Uterus (tissue), 3 donors: ENCODE measurements at regions not wholly inside any gene's neighbourhood (a gene's known extent, or its start where the extent isn't known, plus 50 kb on each side); places are given as distances from the start of the nearest gene placed in this dataset.
A peak's percentile ranks its signal among the peaks of the same experiment; 100 is the strongest.

Experiments used
- DNase-seq, 2 donors: peaks; one replicate each; pipeline ENCODE4 v3.0.0-alpha.2; 2019 to 2020
- H3K27ac ChIP-seq, 2 donors: fragments of 200-600 bp; sonication (generic); 1 replicate in 1 of 2; 2 replicates in 1 of 2; pipeline ENCODE4 v1.5.1; 2016 to 2018
- H3K27me3 ChIP-seq, 2 donors: fragments of 200-600 bp; sonication (generic); one replicate each; pipeline ENCODE4 v1.5.1; 2018 to 2019; ENCODE audit warnings: control low read depth in 1 of 2
- H3K36me3 ChIP-seq, 2 donors: fragments of 200-600 bp; sonication (generic); one replicate each; pipeline ENCODE4 v1.5.1; 2019; ENCODE audit warnings: control low read depth in 1 of 2
- H3K4me1 ChIP-seq, 2 donors: fragments of 200-600 bp; sonication (generic); one replicate each; pipeline ENCODE4 v1.5.1; 2018 to 2019; ENCODE audit warnings: control low read depth in 1 of 2
- H3K4me3 ChIP-seq, 2 donors: fragments of 200-600 bp; sonication (generic); 1 replicate in 1 of 2; 2 replicates in 1 of 2; pipeline ENCODE4 v1.5.1; 2018 to 2019; ENCODE audit warnings: mild to moderate bottlenecking in 1 of 2
- H3K9me3 ChIP-seq, 2 donors: fragments of 200-600 bp; sonication (generic); one replicate each; pipeline ENCODE4 v1.5.1; 2019; ENCODE audit warnings: control low read depth in 1 of 2
- CTCF ChIP-seq, 4 experiments: fragments of 200-600 bp in 2 of 4; fragments of 450-650 bp in 2 of 4; sonication (generic) in 2 of 4; IDR thresholded peaks; one replicate each; pipeline ENCODE4 v1.5.1; 2016 to 2019; ENCODE audit warnings: antibody characterized with exemption in 4 of 4, mild to moderate bottlenecking in 2 of 4, moderate library complexity in 1 of 4
- POLR2A ChIP-seq, 2 donors: fragments of 450-650 bp; IDR thresholded peaks; one replicate each; pipeline ENCODE4 v1.6.1; 2016; ENCODE audit warnings: antibody characterized with exemption in 2 of 2, mild to moderate bottlenecking in 1 of 2, moderate library complexity in 1 of 2
- intact Hi-C: fragments of 100-400 bp; cut with DNase I; formaldehyde crosslinking; loops from one replicate; pipeline ENCODE4 v1.15.1; 2023; ENCODE audit warnings: low total_unique reads
- donor health status: DM: yes; HTN: yes; CAD: no.

DNA sequence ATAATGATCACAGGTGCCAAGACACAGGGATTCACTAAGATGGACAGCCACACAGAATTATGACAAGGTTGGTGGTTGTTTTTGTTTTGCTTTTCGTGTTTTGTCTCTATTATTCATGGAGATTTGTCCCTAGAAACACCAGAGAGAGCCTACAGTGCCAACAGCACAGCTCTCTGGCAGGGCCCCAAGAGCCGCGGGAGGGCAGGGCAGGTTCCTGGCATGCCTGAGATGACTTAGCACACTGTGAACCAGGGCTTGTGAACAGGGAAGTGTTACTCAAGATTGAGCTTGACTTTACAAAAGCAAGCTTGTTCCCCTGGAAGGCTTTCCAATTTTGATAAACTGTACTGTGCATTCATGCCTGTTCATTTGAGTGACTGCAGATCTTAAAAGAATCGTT lies 437.4 kb upstream of the SALL3 start:
- Histone ChIP-seq H3K9me3 (no peaks in the 10 kb centered on the region), H3K36me3 (no peaks in the 10 kb centered on the region), H3K4me1 (no peaks in the 10 kb centered on the region), H3K4me3 (no peak overlapping the region), H3K27me3 (no peaks in the 10 kb centered on the region), H3K27ac (no peak overlapping the region)
- peak in 1 of 2 donors; percentile 25 for DNase-seq
- intact Hi-C loops = no loop called here
- no peak for TF ChIP-seq CTCF (IDR thresholded peaks at IDR 0.05)
- no peak for TF ChIP-seq POLR2A (IDR thresholded peaks at IDR 0.05)

- TF ChIP-seq CTCF (IDR thresholded peaks at IDR 0.05) = no peak
- TF ChIP-seq POLR2A (IDR thresholded peaks at IDR 0.05) = no peak
- intact Hi-C loops = no loop called here
- H3K27ac ChIP-seq = no peak overlapping the region
Observed at GRCh38 chr18:78543201-78543725, 436.4 kb upstream of the SALL3 start.

GRCh38 chr18:78546281-78546680 lies 433.3 kb upstream of the SALL3 start:
- no peak overlapping the region for H3K27ac ChIP-seq
- DNase-seq = no peak
- no peaks in the 10 kb centered on the region for H3K4me1 ChIP-seq
- H3K9me3 ChIP-seq = no peaks in the 10 kb centered on the region
- H3K4me3 ChIP-seq = no peak overlapping the region
- intact Hi-C loops = no loop called here
- no peaks in the 10 kb centered on the region for H3K36me3 ChIP-seq
- TF ChIP-seq POLR2A (IDR thresholded peaks at IDR 0.05) (no peak), CTCF (IDR thresholded peaks at IDR 0.05) (no peak)
- no peaks in the 10 kb centered on the region for H3K27me3 ChIP-seq

More at GRCh38 chr18:78543201-78543725, 436.4 kb upstream of the SALL3 start:
- no peaks in the 10 kb centered on the region for H3K4me1 ChIP-seq
- H3K27me3 ChIP-seq = no peaks in the 10 kb centered on the region
- no peak overlapping the region for H3K4me3 ChIP-seq
- H3K9me3 ChIP-seq = no peaks in the 10 kb centered on the region
- no peak for DNase-seq
- H3K36me3 ChIP-seq = no peaks in the 10 kb centered on the region

DNA sequence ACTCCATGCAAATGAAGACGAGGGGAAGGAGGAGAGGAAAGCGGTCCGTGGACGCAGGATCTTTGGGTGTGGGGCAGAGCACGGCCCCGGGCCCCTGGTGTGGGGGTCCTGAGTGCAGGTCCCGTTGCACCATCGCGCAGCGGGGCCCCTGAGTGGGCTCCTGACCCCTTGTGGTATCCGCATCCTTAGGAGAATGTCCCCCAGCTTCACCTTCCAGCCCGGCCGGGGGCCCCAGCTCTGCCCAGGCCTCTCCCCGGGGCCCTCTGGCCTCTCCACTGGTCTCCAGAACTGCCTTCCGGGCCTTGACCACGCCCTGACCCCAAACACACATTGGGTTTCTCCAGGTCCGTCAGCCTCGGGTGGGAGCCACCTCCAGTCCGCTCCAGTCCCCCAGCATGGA lies 431.8 kb upstream of the SALL3 start:
- intact Hi-C loops = no loop called here
- H3K27ac ChIP-seq = no peak overlapping the region
- no peak for TF ChIP-seq CTCF (IDR thresholded peaks at IDR 0.05)
- no peak for TF ChIP-seq POLR2A (IDR thresholded peaks at IDR 0.05)
- DNase-seq = no peak
- H3K9me3 ChIP-seq = no peaks in the 10 kb centered on the region
- no peaks in the 10 kb centered on the region for H3K36me3 ChIP-seq
- H3K4me3 ChIP-seq = no peak overlapping the region
- no peaks in the 10 kb centered on the region for H3K4me1 ChIP-seq
- H3K27me3 ChIP-seq = no peaks in the 10 kb centered on the region

DNA sequence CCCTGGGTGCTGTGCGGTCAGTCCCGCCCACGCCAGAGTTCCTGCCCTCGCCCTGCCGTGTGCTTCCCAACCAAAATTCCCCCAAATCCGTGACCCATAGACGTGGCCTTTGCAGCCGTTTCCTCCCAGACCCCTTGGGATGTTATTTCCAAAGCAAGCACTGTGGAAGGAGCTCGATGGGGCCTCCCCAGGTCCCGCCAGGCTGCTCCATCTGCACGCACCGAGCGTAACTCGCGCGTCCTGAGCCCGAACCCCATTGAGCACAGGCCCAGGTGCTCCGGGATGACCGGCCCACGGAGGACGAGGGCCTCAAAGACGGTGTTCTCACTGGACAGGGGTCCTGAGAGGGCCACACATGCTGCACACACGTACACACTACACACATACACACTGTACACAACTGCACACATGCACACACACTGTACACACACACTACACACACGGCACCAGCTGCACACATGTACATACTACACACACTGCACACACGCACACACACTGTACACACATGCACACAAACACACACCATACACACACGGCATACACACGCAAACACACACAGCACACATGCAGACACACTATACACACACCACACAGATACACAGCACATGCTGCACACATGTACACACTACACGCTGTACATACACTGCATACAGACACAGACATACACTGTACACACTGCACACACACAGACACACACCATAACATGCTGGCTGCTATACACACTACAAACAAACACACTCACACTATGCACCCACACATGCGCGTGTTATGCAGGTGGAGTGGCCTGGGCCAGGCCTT lies 431.2 kb upstream of the SALL3 start:
- intact Hi-C loops = no loop called here
- Histone ChIP-seq H3K27ac (no peak overlapping the region), H3K36me3 (no peaks in the 10 kb centered on the region), H3K4me1 (no peaks in the 10 kb centered on the region), H3K4me3 (no peak overlapping the region), H3K9me3 (no peaks in the 10 kb centered on the region), H3K27me3 (no peaks in the 10 kb centered on the region)
- DNase-seq = no peak
- TF ChIP-seq CTCF (IDR thresholded peaks at IDR 0.05) = no peak
- TF ChIP-seq POLR2A (IDR thresholded peaks at IDR 0.05) = no peak
